ENCODE measurements at regions not wholly inside any gene's neighbourhood (a gene's known extent, or its start where the extent isn't known, plus 50 kb on each side); places are given as distances from the start of the nearest gene placed in this dataset.
A peak's percentile ranks its signal among the peaks of the same experiment; 100 is the strongest.
"Not testable (repeated sequence)": the region's sequence is repeated elsewhere in the genome, so short reads cannot be mapped to it uniquely, and the experiment has no call there.

DNA sequence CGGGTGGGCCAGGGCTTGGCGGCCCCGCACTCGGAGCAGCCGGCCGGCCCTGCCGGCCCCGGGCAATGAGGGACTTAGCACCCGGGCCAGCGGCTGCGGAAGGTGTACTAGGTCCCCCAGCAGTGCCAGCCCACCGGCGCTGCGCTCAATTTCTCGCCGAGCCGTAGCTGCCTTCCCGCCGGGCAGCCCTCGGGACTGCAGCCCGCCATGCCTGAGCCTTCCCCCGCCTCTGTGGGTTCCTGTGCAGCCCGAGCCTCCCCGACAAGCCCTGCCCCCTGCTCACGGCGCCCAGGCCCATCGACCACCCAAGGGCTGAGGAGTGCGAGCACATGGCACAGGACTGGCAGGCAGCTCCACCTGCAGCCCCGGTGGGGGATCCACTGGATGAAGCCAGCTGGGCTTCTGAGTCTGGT lies 63.8 kb downstream of the KPNA2 start:
- POLR2A ChIA-PET (ENCODE audit: partially characterized antibody), result interaction anchor here (1.1 to 2.0 kb wide), 4 partner anchors 31 to 63 kb away, joined by 3 to 6 read pairs (median 4); partner anchors contain the start of gene KPNA2
- CTCF ChIA-PET (ENCODE audit: partially characterized antibody), result interaction anchor here (1.2 kb wide), 2 partner anchors 69 to 72 kb away, joined by 3 read pairs; no protein-coding TSS in a partner anchor
- DNase-seq (ENCODE audit: low read depth in 1 of 2, low spot score in 2 of 2), result not testable (repeated sequence)

More for the DNA sequence above, 63.8 kb downstream of the KPNA2 start:
- not testable (repeated sequence) for H3K79me2 ChIP-seq (ENCODE audit: control insufficient read depth in 1 of 2, insufficient read depth in 2 of 2, low read length in 2 of 2); H2BK20ac ChIP-seq (ENCODE audit: low read length); H2AK5ac ChIP-seq (ENCODE audit: low read depth, low read length); H3K36me3 ChIP-seq (ENCODE audit: control insufficient read depth in 2 of 4, insufficient read depth in 4 of 4, low read length in 3 of 4); H3K56ac ChIP-seq (replicated peaks; ENCODE audit: insufficient read length, low read depth, low read length); H3K4me3 ChIP-seq (ENCODE audit: extremely low read depth in 1 of 4, insufficient read depth in 2 of 4, low read depth in 3 of 4, low read length in 4 of 4); H3K79me1 ChIP-seq (ENCODE audit: low read depth, low read length); H2BK5ac ChIP-seq (ENCODE audit: low read depth, low read length); FAIRE-seq; H3K4ac ChIP-seq (replicated peaks; ENCODE audit: insufficient read length, low read depth, low read length); H4K5ac ChIP-seq (ENCODE audit: insufficient read length, low read depth, low read length); H2BK12ac ChIP-seq (ENCODE audit: low read depth, low read length); H3K4me1 ChIP-seq (replicated peaks in 1 of 4; ENCODE audit: control insufficient read depth in 3 of 4, insufficient read depth in 4 of 4, low read length in 3 of 4); H3K18ac ChIP-seq (ENCODE audit: extremely low read depth, low read length); H4K91ac ChIP-seq (replicated peaks; ENCODE audit: insufficient read length, low read length); H4K8ac ChIP-seq (ENCODE audit: extremely low read depth, insufficient read depth, low read length); H3K23ac ChIP-seq (ENCODE audit: insufficient read length); H3K4me2 ChIP-seq (ENCODE audit: insufficient read depth in 1 of 2, low read depth in 2 of 2, low read length in 2 of 2); H2BK120ac ChIP-seq (replicated peaks; ENCODE audit: low read depth, low read length); H2AFZ ChIP-seq (ENCODE audit: low read length); H3K9me3 ChIP-seq (ENCODE audit: insufficient read depth in 2 of 2, low read depth in 1 of 2, low read length in 1 of 2); H4K20me1 ChIP-seq (replicated peaks in 1 of 2; ENCODE audit: control insufficient read depth in 1 of 2, insufficient read depth in 2 of 2, low read length in 2 of 2); H2BK15ac ChIP-seq (ENCODE audit: low read length); H3K23me2 ChIP-seq (ENCODE audit: low read depth, low read length); H3K27ac ChIP-seq (ENCODE audit: low read depth, low read length); H3K9ac ChIP-seq (replicated peaks in 1 of 4; ENCODE audit: extremely low read depth in 1 of 4, low read depth in 3 of 4, low read length in 3 of 4); H3K14ac ChIP-seq (ENCODE audit: insufficient read length)
- 93% methylated on average over 15 of the region's 29 CpGs; no CpG with 5 or more reads in 1 of the 2 experiments for WGBS, 2 experiments (ENCODE audit: extremely low coverage in 1 of 2, insufficient coverage in 1 of 2, insufficient read length in 1 of 2, insufficient replicate concordance in 2 of 2, low coverage in 1 of 2, low lambda C conversion rate in 2 of 2, missing lambda C conversion rate in 1 of 2)
- TF ChIP-seq, protein P1, sequence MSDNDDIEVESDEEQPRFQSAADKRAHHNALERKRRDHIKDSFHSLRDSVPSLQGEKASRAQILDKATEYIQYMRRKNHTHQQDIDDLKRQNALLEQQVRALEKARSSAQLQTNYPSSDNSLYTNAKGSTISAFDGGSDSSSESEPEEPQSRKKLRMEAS (IDR thresholded peaks at IDR 0.05), result peak; percentile 36; the same call in 1 of the 2 replicates
- H3K27me3 ChIP-seq (replicated peaks in 1 of 4; ENCODE audit: control insufficient read depth in 3 of 4, extremely low read depth in 1 of 4, insufficient read depth in 3 of 4, low read length in 3 of 4), result peaks cover 1 to 18% (median 12%) of the 10 kb centered on the region in 4 experiments

Measured in H1 (cell line).